ENCODE measurements at regions not wholly inside any gene's neighbourhood (a gene's known extent, or its start where the extent isn't known, plus 50 kb on each side); places are given as distances from the start of the nearest gene placed in this dataset.

DNA sequence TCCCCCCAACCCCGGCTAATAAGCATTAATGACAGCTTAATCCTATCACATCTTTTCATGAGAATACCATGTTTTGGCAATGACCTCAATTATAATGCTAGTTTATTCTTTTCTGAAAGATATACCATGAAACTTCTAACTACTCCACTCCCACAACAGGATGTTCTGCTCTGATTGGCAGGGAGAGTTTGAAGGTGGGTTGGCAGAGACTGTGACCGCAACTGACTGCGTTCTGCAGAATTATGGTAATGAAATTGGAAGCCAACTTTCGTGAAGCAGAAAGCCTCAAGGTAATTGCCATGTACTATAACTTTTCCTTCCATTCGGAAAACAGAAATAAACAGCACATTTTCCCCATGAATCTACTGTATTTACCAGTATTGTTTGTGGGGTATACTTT lies 288.2 kb upstream of the SEMA3D start:
- TF ChIP-seq, protein P1, sequence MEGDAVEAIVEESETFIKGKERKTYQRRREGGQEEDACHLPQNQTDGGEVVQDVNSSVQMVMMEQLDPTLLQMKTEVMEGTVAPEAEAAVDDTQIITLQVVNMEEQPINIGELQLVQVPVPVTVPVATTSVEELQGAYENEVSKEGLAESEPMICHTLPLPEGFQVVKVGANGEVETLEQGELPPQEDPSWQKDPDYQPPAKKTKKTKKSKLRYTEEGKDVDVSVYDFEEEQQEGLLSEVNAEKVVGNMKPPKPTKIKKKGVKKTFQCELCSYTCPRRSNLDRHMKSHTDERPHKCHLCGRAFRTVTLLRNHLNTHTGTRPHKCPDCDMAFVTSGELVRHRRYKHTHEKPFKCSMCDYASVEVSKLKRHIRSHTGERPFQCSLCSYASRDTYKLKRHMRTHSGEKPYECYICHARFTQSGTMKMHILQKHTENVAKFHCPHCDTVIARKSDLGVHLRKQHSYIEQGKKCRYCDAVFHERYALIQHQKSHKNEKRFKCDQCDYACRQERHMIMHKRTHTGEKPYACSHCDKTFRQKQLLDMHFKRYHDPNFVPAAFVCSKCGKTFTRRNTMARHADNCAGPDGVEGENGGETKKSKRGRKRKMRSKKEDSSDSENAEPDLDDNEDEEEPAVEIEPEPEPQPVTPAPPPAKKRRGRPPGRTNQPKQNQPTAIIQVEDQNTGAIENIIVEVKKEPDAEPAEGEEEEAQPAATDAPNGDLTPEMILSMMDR (IDR thresholded peaks at IDR 0.05) = no peak
- Histone ChIP-seq H3K4me3 (no peak overlapping the region), H3K9me3 (no peaks in the 10 kb centered on the region)

DNA sequence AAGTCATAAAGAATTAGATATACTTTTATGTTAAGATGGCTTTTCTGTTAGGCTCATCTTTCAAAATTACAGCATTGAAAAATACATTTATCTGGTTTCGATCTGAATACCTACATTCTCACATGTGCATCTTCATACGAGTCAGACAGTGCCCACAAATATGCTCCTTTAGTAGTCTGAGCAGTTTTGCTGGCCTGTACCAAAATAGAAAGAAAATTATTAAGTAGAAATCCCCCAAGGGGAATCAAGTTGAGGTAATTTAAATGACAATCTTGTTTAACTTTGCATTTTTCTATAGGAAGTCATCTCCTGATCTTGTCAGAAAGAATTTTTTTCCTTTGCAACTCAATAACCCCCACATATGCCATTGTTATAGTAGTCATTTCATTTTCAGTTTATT lies 287.4 kb upstream of the SEMA3D start:
- Histone ChIP-seq H3K27me3 (no peaks in the 10 kb centered on the region), H3K9me3 (no peaks in the 10 kb centered on the region), H3K4me3 (no peak overlapping the region), H3K27ac (no peak overlapping the region), H3K4me1 (no peaks in the 10 kb centered on the region), H3K36me3 (no peaks in the 10 kb centered on the region)
- TF ChIP-seq, protein P1 (IDR thresholded peaks at IDR 0.05) = no peak
- no peak for DNase-seq (ENCODE audit: low spot score)

More for the DNA sequence above, 288.2 kb upstream of the SEMA3D start:
- Histone ChIP-seq H3K27me3 (no peaks in the 10 kb centered on the region), H3K4me1 (no peaks in the 10 kb centered on the region), H3K27ac (no peak overlapping the region), H3K36me3 (no peaks in the 10 kb centered on the region)
- no peak for DNase-seq (ENCODE audit: low spot score)

DNA sequence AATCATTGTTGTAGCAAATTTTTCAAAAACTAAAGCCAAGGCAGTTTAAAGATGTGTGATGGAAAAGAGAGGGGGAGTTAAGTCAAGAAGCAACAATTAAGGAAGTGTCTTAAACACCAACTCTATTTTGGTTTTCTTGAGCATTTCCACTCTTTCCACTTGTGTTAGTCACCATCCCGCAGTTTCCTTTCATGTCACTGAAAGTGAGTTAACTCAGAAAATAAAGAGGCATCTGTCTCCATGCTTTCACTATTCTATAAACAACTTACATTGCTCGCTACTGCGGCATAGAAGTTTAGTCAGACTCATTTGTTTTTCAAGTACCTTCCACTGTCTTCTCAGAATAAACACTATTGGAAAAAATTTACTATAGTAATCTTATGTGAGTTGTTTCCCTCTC lies 284.9 kb upstream of the SEMA3D start:
- no peaks in the 10 kb centered on the region for H3K27me3 ChIP-seq
- H3K36me3 ChIP-seq = no peaks in the 10 kb centered on the region
- DNase-seq (ENCODE audit: low spot score) = no peak
- H3K9me3 ChIP-seq = no peaks in the 10 kb centered on the region
- H3K4me3 ChIP-seq = no peak overlapping the region
- no peak overlapping the region for H3K27ac ChIP-seq
- H3K4me1 ChIP-seq = no peaks in the 10 kb centered on the region
- TF ChIP-seq, protein P1 (IDR thresholded peaks at IDR 0.05) = no peak

DNA sequence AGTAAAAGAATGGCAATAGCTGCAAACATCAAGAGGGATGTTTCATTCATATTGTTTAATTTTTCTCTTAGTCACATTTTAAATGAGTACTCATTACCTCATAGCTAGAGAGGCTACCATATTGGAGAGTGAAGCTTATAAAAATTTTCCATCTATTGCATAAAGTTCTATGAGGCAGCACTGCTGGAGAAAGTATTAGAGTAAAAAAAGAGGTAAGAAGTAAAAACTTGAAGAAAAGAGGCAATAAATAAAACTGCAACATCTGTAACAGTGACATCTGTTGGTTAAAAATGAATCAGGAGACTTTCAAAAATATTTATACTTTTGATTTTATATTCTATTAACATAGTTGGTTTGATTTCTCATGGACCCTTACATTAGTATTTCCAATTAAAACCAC lies 284.5 kb upstream of the SEMA3D start:
- DNase-seq (ENCODE audit: low spot score) = no peak
- Histone ChIP-seq H3K9me3 (no peaks in the 10 kb centered on the region), H3K4me3 (no peak overlapping the region), H3K27me3 (no peaks in the 10 kb centered on the region), H3K36me3 (no peaks in the 10 kb centered on the region), H3K4me1 (no peaks in the 10 kb centered on the region), H3K27ac (no peak overlapping the region)
- TF ChIP-seq, protein P1 (IDR thresholded peaks at IDR 0.05) = no peak

DNA sequence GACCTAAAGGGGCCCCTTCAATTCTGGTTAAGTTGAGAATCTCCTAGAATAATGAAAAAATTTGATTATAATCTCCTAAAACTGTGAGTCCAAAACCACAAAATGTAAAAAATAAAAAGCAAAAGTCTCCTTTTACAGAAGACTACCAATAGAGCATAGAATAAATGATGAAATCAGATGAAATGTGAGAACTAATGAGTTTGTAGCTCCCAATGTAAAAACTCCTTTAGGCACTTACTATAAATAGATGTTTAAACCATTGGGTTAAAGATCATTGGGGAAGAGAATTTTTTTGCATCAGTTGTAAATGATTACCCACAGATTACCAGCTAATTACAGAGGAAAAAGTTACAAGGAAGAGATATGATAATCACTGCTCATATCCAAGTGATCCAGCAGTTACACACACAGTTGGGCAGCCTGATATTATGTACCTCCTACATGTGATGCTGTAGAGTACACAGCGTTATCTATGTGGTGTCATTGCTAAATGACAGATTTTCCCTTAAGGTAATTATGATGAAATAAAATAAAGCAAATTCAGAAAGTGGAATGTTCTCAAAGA lies 282.7 kb upstream of the SEMA3D start:
- H3K27me3 ChIP-seq = no peaks in the 10 kb centered on the region
- H3K4me1 ChIP-seq = no peaks in the 10 kb centered on the region
- no peak overlapping the region for H3K27ac ChIP-seq
- no peaks in the 10 kb centered on the region for H3K36me3 ChIP-seq
- H3K4me3 ChIP-seq = no peak overlapping the region
- no peaks in the 10 kb centered on the region for H3K9me3 ChIP-seq
- no peak for DNase-seq (ENCODE audit: low spot score)
- TF ChIP-seq, protein P1 (IDR thresholded peaks at IDR 0.05) = no peak

DNA sequence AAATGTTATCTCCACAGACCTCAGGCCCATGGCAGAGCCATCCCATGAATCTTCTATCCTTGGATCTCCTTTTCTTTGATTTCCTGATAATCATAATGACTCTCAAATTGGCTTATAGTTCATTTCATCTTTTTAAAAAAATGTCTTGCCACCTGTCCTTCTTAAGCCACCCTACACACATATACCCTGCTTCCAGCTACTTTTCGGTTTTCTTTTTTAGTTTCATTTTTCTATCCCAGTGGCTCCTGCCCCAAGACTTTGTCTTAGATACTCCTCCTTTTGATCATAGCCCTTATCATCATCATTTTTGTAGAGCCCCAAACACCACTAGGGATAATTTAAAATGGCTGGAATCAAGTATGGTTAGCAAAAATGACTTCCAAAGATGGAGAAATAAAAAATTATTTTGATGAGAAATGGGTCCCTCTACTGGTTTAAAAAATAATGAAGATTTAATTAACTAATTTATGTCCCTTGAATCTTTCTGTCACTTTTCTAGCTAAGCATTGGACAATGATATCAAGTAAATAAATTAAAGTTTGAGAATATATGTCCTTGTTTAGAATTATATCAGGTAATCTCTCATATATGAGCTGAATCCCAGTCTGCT lies 277.3 kb upstream of the SEMA3D start:
- no peak overlapping the region for H3K4me3 ChIP-seq
- TF ChIP-seq, protein P1 (IDR thresholded peaks at IDR 0.05) = peak in 1 of 2 donors; percentile 24
- H3K27ac ChIP-seq = no peak overlapping the region
- H3K9me3 ChIP-seq = no peaks in the 10 kb centered on the region
- DNase-seq (ENCODE audit: low spot score) = no peak
- H3K4me1 ChIP-seq = no peaks in the 10 kb centered on the region
- H3K36me3 ChIP-seq = no peaks in the 10 kb centered on the region
- no peaks in the 10 kb centered on the region for H3K27me3 ChIP-seq
